ENCODE measurements at regions not wholly inside any gene's neighbourhood (a gene's known extent, or its start where the extent isn't known, plus 50 kb on each side); places are given as distances from the start of the nearest gene placed in this dataset.

GRCh38 chr18:75809926-75810255 lies 382.4 kb upstream of the SMIM21 start:
- DNase-seq: no peak
- in situ Hi-C loops (cut with HindIII; ENCODE audit: low pct_ligation_motif_present, low pct_unique_long_range_greater_than_20kb, low sequenced_read_pairs): no loop called here

- in situ Hi-C loops (cut with HindIII; ENCODE audit: low pct_ligation_motif_present, low pct_unique_long_range_greater_than_20kb, low sequenced_read_pairs): no loop called here
Measured at GRCh38 chr18:75809151-75809925, 381.8 kb upstream of the SMIM21 start.

GRCh38 chr18:75805265-75805664 lies 377.8 kb upstream of the SMIM21 start:
- DNase-seq: no peak

More at GRCh38 chr18:75809151-75809925, 381.8 kb upstream of the SMIM21 start:
- DNase-seq: no peak

GRCh38 chr18:75802681-75803080 lies 375.2 kb upstream of the SMIM21 start:
- in situ Hi-C loops (cut with HindIII; ENCODE audit: low pct_ligation_motif_present, low pct_unique_long_range_greater_than_20kb, low sequenced_read_pairs): no loop called here
- DNase-seq: no peak

More at GRCh38 chr18:75805265-75805664, 377.8 kb upstream of the SMIM21 start:
- in situ Hi-C loops (cut with HindIII; ENCODE audit: low pct_ligation_motif_present, low pct_unique_long_range_greater_than_20kb, low sequenced_read_pairs): no loop called here

- in situ Hi-C loops (cut with HindIII; ENCODE audit: low pct_ligation_motif_present, low pct_unique_long_range_greater_than_20kb, low sequenced_read_pairs): no loop called here
- DNase-seq: no peak
Measured at GRCh38 chr18:75801178-75801577, 373.7 kb upstream of the SMIM21 start.

GRCh38 chr18:75800331-75800648 lies 372.8 kb upstream of the SMIM21 start:
- in situ Hi-C loops (cut with HindIII; ENCODE audit: low pct_ligation_motif_present, low pct_unique_long_range_greater_than_20kb, low sequenced_read_pairs): no loop called here
- DNase-seq: no peak

GRCh38 chr18:75799449-75800330 lies 372.2 kb upstream of the SMIM21 start:
- no peak for DNase-seq
- in situ Hi-C loops (cut with HindIII; ENCODE audit: low pct_ligation_motif_present, low pct_unique_long_range_greater_than_20kb, low sequenced_read_pairs): no loop called here

GRCh38 chr18:75797046-75797445 lies 369.5 kb upstream of the SMIM21 start:
- in situ Hi-C loops (cut with HindIII; ENCODE audit: low pct_ligation_motif_present, low pct_unique_long_range_greater_than_20kb, low sequenced_read_pairs): no loop called here
- no peak for DNase-seq

GRCh38 chr18:75790796-75791195 lies 363.3 kb upstream of the SMIM21 start:
- in situ Hi-C loops (cut with HindIII; ENCODE audit: low pct_ligation_motif_present, low pct_unique_long_range_greater_than_20kb, low sequenced_read_pairs): no loop called here

GRCh38 chr18:75790111-75790510 lies 362.6 kb upstream of the SMIM21 start:
- in situ Hi-C loops (cut with HindIII; ENCODE audit: low pct_ligation_motif_present, low pct_unique_long_range_greater_than_20kb, low sequenced_read_pairs): no loop called here
- no peak for DNase-seq

More at GRCh38 chr18:75790796-75791195, 363.3 kb upstream of the SMIM21 start:
- DNase-seq: no peak

GRCh38 chr18:75785834-75786233 lies 358.3 kb upstream of the SMIM21 start:
- DNase-seq: no peak
- in situ Hi-C loops (cut with HindIII; ENCODE audit: low pct_ligation_motif_present, low pct_unique_long_range_greater_than_20kb, low sequenced_read_pairs): no loop called here

- in situ Hi-C loops (cut with HindIII; ENCODE audit: low pct_ligation_motif_present, low pct_unique_long_range_greater_than_20kb, low sequenced_read_pairs): no loop called here
Measured at GRCh38 chr18:75785206-75785605, 357.7 kb upstream of the SMIM21 start.

GRCh38 chr18:75784390-75784789 lies 356.9 kb upstream of the SMIM21 start:
- no peak for DNase-seq
- in situ Hi-C loops (cut with HindIII; ENCODE audit: low pct_ligation_motif_present, low pct_unique_long_range_greater_than_20kb, low sequenced_read_pairs): no loop called here

More at GRCh38 chr18:75785206-75785605, 357.7 kb upstream of the SMIM21 start:
- no peak for DNase-seq

GRCh38 chr18:75783566-75784281 lies 356.2 kb upstream of the SMIM21 start:
- in situ Hi-C loops (cut with HindIII; ENCODE audit: low pct_ligation_motif_present, low pct_unique_long_range_greater_than_20kb, low sequenced_read_pairs): no loop called here
- no peak for DNase-seq

GRCh38 chr18:75782826-75783225 lies 355.3 kb upstream of the SMIM21 start:
- in situ Hi-C loops (cut with HindIII; ENCODE audit: low pct_ligation_motif_present, low pct_unique_long_range_greater_than_20kb, low sequenced_read_pairs): no loop called here
- no peak for DNase-seq

- in situ Hi-C loops (cut with HindIII; ENCODE audit: low pct_ligation_motif_present, low pct_unique_long_range_greater_than_20kb, low sequenced_read_pairs): no loop called here
- DNase-seq: no peak
Measured at GRCh38 chr18:75782204-75782603, 354.7 kb upstream of the SMIM21 start.

GRCh38 chr18:75779910-75780309 lies 352.4 kb upstream of the SMIM21 start:
- in situ Hi-C loops (cut with HindIII; ENCODE audit: low pct_ligation_motif_present, low pct_unique_long_range_greater_than_20kb, low sequenced_read_pairs): no loop called here
- DNase-seq: no peak

- in situ Hi-C loops (cut with HindIII; ENCODE audit: low pct_ligation_motif_present, low pct_unique_long_range_greater_than_20kb, low sequenced_read_pairs): no loop called here
- DNase-seq: no peak
Measured at GRCh38 chr18:75779450-75779849, 351.9 kb upstream of the SMIM21 start.

GRCh38 chr18:75777630-75778029 lies 350.1 kb upstream of the SMIM21 start:
- in situ Hi-C loops (cut with HindIII; ENCODE audit: low pct_ligation_motif_present, low pct_unique_long_range_greater_than_20kb, low sequenced_read_pairs): no loop called here
- no peak for DNase-seq

Data from ACHN (cell line).